ENCODE measurements at regions not wholly inside any gene's neighbourhood (a gene's known extent, or its start where the extent isn't known, plus 50 kb on each side); places are given as distances from the start of the nearest gene placed in this dataset.

DNA sequence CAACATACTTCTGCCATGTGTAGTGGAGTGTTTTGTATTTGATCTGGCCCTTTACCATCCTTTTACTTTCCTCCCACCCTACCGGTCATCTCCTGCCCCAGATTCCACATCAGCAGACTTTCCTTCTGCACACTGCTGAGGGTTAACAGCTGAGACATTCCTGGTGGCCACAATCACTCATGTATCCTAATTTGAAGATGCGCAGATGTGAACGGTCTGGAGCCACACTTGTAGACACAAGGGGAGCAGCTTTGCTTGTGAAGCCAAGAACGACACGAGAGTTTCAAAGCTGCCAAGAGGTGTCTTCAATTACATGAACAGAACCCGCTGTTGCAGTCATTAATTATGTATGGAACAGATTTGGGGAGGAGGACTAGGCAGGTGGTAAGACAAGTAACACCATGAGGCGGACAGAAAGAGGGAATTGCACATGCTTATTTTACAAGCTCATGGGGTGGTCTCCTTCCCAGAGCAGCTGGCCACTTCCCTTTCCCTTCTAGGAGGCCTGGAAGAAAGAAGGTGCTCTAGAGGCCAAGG is 260.7 kb upstream of the KLHL29 start:
- DNase-seq (ENCODE audit: low spot score), result no peak

GRCh38 chr2:23127465-23127864 is 257.5 kb upstream of the KLHL29 start:
- no peak for DNase-seq (ENCODE audit: low spot score)

DNA sequence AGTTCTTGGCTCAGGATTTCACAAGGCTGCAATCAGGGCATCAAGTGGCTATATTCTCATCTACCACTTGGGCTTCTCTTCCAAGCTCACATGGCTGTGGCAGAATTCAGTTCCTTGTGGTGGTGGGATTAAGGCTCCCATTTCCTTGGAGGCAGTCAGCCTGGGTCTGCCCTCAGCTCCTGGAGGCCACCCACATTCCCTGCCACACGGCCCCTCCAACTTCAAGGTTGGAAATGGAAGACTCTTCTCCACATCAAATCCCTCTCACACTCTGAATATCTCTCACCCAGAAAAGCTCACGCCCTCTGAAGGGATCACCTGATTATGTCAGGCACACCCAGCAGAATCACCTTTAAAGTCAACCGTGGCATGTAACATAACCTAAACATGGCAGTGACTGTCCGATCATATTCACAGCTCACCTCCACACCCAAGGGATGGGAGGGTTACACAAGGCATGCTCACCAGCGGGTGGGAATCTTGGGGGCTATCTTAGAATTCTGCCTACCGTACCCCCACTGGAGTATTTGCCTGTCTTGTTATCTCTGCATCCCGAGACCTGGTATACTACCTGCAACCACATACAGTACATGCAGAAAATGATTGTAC is 256.2 kb upstream of the KLHL29 start:
- no peak for DNase-seq (ENCODE audit: low spot score)

GRCh38 chr2:23131066-23131575 is 253.9 kb upstream of the KLHL29 start:
- no peak for DNase-seq (ENCODE audit: low spot score)

DNA sequence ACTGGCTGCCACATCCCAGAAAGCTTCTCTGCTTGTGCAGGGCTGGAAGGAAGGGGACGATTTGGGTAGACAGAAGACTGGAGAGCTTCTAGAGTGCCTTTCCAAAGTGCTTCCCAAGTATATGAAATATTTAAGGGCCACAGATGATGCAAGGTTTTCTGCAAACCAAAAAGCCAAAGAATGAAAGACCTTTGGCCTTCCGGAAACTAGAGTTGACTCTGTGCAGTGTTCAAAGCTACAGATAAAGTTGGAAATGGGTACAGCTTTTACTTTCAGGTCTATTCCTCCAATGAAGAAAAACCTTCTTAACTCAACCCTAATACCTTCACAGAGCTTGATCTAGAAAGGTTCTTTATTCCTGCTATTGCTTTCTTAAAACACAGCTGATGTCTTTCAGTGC is 253.0 kb upstream of the KLHL29 start:
- no peak for DNase-seq (ENCODE audit: low spot score)

- no peak for DNase-seq (ENCODE audit: low spot score)
Observed at GRCh38 chr2:23132823-23133595, 252.0 kb upstream of the KLHL29 start.

DNA sequence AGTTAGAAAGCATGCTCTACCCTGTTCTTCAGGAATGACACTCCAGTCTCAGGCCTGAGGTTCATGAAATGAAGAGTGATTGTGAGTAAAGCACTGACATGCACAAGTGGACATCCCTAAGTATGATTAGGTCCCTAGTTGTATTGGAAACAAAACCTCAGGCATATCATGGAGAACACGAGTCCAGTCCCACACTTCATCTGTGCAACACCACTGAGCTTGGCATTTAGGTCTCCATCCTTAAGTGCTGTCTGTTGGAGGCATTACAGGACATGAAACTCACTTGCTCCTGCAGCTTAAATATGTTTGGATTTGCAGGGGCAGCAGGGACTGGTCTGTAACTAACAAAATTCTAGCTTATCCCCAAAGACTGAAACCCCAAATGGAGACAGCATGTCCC is 250.3 kb upstream of the KLHL29 start:
- DNase-seq (ENCODE audit: low spot score), result no peak

DNA sequence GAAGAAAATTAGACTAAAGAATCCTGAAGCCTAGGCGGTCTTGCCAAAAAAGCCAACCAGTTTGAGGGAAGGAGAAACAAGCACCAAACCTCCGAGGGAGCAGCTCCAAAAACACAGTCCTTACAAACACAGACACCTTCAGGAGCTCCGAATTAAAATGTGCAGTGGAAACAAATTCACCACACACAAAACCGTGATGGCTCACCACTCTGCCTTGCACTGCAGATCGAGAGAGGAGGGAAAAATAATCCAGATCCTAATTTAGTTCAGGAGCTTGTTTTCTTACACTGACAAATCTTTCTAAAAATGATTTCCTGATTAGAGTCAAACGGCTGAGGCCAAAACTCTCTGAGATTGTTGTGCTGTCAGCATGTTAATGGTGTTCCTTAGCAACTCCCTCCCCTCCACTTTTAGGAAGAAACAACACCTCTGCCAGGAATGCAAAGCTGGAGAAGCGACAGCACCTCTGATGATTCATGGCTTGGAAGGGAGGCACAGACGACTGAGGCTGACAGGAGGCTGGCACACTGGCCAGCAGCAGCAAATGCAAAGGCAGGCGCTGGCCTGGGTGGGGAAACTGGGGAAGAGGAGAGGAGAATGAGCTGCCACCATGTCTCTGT is 249.4 kb upstream of the KLHL29 start:
- no peak for DNase-seq (ENCODE audit: low spot score)

DNA sequence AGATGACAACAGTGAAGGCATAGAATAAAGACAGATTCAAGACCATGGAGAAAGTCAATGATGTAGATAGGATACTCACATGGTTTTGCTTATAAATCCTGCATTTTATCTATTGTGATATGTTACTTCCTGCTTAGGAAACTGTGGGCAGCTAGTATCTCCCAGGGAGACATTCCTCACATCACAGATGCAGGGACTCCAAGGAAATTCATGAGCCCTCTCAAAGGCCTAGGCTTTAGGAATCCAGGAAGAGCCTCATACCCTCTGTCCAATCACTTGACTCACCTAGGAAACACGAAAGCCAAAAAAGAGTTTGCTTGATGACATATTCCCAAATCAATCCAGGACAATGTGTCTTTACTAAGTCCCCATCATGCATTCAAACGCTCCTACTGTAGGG is 247.8 kb upstream of the KLHL29 start:
- DNase-seq (ENCODE audit: low spot score), result no peak

GRCh38 chr2:23138701-23139100 is 246.3 kb upstream of the KLHL29 start:
- DNase-seq (ENCODE audit: low spot score), result no peak

DNA sequence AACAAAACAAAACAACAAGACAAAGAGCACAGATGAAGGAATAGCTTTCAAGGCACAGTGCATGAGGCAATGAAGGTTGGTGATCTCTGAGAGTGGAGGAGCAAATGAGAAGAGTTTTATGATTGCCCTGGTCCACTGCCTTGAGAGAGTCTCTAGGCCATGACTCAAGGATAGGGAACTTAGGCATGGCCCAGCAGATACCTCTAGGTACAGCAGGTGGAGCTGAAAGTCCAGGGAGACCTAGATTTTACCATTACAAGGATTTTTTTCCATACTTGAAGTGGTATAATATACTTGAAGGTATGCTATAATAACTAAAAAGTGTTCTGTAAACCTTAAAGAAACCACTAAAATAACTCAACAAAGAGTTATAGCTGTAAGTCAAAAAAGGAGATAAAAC is 239.5 kb upstream of the KLHL29 start:
- no peak for DNase-seq (ENCODE audit: low spot score)

GRCh38 chr2:23146011-23146410 is 239.0 kb upstream of the KLHL29 start:
- DNase-seq (ENCODE audit: low spot score), result no peak

GRCh38 chr2:23148342-23148741 is 236.6 kb upstream of the KLHL29 start:
- no peak for DNase-seq (ENCODE audit: low spot score)

DNA sequence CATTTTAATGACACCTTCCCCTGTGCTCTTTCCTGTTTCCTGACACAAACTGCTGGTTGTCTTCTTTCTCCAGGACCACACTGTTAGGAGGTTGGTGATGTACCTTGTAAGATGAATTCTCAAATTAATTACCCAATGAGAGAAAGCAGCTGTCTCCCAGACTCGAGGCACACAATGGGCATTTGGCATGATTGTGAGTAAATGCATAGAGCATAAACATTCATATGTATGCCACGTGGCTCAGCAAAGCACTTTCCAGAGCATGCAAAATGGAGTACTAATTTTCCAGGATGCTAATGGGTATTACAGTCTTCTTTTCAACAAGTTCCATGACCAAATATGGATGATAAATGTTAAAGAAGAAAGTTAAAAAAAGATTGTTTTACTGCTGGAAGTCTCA is 235.2 kb upstream of the KLHL29 start:
- DNase-seq (ENCODE audit: low spot score), result no peak

GRCh38 chr2:23153484-23153883 is 231.5 kb upstream of the KLHL29 start:
- no peak for DNase-seq (ENCODE audit: low spot score)

DNA sequence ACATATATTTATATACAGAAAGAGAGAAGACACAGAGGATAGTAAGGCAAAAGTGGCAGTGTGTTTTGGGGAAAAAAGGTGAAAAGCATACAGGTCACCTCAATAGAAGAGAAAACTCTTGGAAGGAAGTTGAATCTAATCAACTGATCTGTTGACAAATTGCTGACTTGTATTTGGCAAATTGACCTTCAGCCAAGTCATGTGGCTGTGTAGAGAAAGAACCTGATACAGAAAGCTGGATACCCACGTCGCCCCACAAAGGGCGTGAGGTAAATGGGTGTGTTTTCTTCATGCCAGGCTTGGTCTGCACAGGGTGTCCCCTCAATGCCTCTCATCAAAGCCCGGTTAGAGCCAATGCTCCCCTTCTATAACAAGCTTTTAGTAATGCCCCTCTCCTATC is 230.0 kb upstream of the KLHL29 start:
- no peak for DNase-seq (ENCODE audit: low spot score)

- DNase-seq (ENCODE audit: low spot score), result no peak
Observed at GRCh38 chr2:23157812-23158211, 227.2 kb upstream of the KLHL29 start.

DNA sequence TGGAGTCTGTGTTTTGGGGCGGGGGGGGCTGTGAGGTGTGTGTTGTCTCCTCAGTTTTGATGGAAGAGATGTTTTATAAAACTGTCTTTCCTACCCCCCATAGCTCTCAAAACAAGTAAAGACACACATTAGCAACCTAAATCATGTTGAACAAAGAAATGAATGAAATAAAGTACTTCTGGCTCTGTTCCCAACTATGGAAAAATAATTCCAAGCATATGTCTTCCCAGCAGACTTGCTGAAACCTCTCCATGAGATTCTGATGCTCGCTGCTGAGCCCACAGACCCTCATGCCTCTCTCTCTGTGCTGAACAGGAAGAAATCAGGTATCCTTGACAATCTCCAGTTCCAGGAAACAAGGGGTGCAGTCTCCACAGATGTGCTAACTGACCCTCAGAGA is 226.7 kb upstream of the KLHL29 start:
- DNase-seq (ENCODE audit: low spot score), result no peak

DNA sequence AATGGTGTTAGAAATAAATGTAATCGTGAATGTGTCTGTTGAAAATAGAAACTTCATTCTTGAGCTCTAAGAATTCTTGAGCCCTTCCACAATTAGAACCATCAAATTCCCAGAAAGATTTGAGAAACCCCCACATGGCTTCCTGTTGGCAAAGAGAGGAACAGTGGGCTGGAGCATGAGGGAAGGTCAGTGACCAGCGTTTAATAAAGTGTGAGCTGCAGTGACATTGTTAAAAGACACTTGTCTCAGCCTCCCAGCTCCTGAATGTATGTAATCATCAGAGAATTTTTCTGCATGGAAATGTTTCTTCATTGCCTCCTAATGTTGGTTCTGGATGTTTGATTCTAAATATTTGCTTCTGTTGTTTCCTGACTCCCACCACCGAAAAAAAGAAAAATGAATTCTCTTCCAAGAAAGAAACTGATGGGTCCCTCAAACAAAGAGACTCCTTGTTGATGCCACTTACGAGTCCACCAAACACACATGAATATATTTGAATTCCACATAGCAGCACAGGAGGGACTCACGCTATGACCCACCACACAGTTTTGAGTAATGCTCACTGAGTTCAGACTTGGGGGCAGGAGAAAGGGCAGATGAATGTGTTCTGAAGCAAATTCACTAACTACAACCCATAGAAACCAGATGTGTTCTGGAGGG is 225.1 kb upstream of the KLHL29 start:
- no peak for DNase-seq (ENCODE audit: low spot score)

DNA sequence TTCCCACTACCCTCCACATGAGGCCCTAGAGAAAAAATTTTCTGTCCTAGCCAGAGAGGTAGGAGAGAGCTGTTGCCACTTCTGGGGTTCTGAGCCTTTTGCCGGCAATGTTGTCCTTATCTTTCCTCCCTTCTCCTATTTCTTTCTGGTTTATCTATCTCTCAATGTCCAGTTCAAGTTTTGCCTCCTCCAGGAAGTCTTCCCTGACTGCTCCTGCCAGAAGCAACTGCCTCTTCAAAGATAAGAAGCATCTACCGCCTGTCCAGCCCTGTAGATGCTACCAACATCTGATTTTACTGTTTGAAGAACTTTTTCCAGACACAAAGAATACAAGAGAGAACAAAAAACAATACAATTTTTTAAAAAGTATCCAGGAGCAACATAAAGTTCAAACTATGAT is 220.8 kb upstream of the KLHL29 start:
- no peak for DNase-seq (ENCODE audit: low spot score)

DNA sequence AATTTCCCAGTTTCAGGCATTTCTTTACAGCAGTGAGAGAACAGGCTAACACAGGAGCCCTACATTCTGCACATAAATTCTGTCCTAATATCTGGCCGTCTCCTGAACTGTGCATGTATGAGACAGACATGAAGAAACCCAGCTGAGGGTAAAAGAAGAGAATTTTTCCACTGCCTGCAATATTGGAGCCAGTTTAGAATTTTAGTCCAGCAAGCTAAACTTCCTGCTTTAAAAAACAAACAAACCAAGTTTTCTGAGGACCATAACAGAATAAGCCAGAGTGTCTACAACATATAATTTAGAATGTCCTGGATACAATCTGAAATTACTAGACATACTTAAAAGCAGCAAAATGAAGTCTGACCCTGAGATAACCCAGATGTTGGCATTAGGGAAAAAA is 215.1 kb upstream of the KLHL29 start:
- no peak for DNase-seq (ENCODE audit: low spot score)

- no peak for DNase-seq (ENCODE audit: low spot score)
Observed at GRCh38 chr2:23171108-23171507, 213.9 kb upstream of the KLHL29 start.

All from ureter (tissue), 1 donor.